Adipocyte (in vitro differentiated cells): ENCODE measurements at regions not wholly inside any gene's neighbourhood (a gene's known extent, or its start where the extent isn't known, plus 50 kb on each side); places are given as distances from the start of the nearest gene placed in this dataset.
"Not testable (repeated sequence)": the region's sequence is repeated elsewhere in the genome, so short reads cannot be mapped to it uniquely, and the experiment has no call there.

ENCODE experiments used
- DNase-seq: peaks from one replicate; pipeline ENCODE4 v3.0.0-alpha.2; 2015; ENCODE audit warnings: low read depth
- H3K27me3 ChIP-seq: replicated peaks from 2 replicates; pipeline ENCODE4 v1.7.0; 2013; ENCODE audit warnings: mild to moderate bottlenecking, low read length, moderate library complexity; ENCODE audit not compliant: control insufficient read depth, insufficient read depth
- H3K36me3 ChIP-seq: 2 replicates; pipeline ENCODE4 v1.7.0; 2013; ENCODE audit warnings: low read length, mild to moderate bottlenecking, moderate library complexity; ENCODE audit not compliant: control insufficient read depth, insufficient read depth, severe bottlenecking
- H3K4me1 ChIP-seq: 2 replicates; pipeline ENCODE4 v1.7.0; 2013; ENCODE audit warnings: mild to moderate bottlenecking, low read length, moderate library complexity; ENCODE audit not compliant: control insufficient read depth, insufficient read depth
- H3K4me3 ChIP-seq: 2 replicates; pipeline ENCODE4 v1.7.0; 2013; ENCODE audit warnings: mild to moderate bottlenecking, low read length, moderate library complexity
- H3K9ac ChIP-seq: 2 replicates; pipeline ENCODE4 v1.7.0; 2013; ENCODE audit warnings: mild to moderate bottlenecking, low read length, moderate library complexity
- H3K9me3 ChIP-seq: 2 replicates; pipeline ENCODE4 v1.7.0; 2013; ENCODE audit warnings: mild to moderate bottlenecking, low read length, moderate library complexity; ENCODE audit not compliant: control insufficient read depth

- Histone ChIP-seq H3K27me3 (no peaks in the 10 kb centered on the region), H3K9ac (no peak overlapping the region), H3K4me3 (no peak overlapping the region), H3K36me3 (no peaks in the 10 kb centered on the region), H3K9me3 (no peaks in the 10 kb centered on the region), H3K4me1 (peaks cover 3% of the 10 kb centered on the region)
- no peak for DNase-seq
Measured at GRCh38 chr3:132987396-132987795, 50.8 kb upstream of the TMEM108 start.

DNA sequence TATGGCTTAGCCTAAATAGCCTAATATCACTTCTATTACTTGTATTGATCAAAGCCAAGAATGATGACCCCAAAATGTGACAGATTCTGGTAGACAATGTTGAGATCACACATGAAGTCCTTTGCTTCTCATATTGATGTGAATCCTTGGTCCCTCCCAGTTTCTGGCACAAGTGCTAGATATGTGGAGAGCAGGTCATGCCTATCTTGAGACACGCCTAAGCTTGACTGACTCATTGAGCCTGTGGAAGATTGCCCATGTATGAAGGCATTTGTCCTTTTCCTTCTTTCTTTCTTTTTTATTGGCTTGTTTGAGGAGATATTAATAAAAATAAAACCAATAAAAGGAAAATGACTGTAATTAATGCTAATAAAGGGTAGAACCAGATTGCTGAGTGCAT is 54.0 kb upstream of the TMEM108 start:
- H3K9me3 ChIP-seq, result peaks cover 7% of the 10 kb centered on the region
- DNase-seq, result no peak
- H3K4me3 ChIP-seq, result no peak overlapping the region
- peaks cover 3% of the 10 kb centered on the region for H3K4me1 ChIP-seq
- H3K36me3 ChIP-seq, result no peaks in the 10 kb centered on the region
- H3K9ac ChIP-seq, result no peak overlapping the region
- no peaks in the 10 kb centered on the region for H3K27me3 ChIP-seq

DNA sequence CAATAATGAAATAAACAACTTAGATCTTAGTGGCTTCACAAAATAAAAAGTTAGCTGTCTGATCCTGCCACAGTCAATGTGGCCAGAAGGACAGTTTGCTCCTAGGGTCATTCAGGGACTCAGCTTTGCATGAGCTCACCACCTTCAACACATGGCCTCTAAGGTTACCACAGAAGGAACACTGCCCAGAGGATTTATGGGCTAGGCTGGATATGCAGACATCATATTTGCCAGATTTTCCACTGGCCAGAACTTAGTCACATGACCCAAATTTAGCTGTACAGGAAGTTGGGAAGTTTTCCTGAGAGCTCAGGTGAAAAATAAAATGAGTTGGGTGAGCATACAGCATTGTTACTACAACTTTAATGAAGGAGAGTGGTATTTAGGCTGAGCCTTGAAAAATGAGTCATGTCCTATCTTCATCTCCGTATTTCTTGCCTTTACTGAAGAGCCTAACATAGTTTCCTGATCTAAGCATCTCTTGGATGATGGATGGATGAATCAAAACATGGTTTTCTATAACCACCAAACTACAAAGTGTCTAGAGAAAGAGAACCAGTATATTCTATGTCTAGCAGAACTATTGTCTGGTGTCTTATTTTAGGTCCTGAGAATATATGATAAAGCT is 54.9 kb upstream of the TMEM108 start:
- Histone ChIP-seq H3K27me3 (no peaks in the 10 kb centered on the region), H3K36me3 (no peaks in the 10 kb centered on the region), H3K9ac (no peak overlapping the region), H3K4me1 (peaks cover 3% of the 10 kb centered on the region), H3K9me3 (peaks cover 7% of the 10 kb centered on the region), H3K4me3 (no peak overlapping the region)
- DNase-seq, result no peak

DNA sequence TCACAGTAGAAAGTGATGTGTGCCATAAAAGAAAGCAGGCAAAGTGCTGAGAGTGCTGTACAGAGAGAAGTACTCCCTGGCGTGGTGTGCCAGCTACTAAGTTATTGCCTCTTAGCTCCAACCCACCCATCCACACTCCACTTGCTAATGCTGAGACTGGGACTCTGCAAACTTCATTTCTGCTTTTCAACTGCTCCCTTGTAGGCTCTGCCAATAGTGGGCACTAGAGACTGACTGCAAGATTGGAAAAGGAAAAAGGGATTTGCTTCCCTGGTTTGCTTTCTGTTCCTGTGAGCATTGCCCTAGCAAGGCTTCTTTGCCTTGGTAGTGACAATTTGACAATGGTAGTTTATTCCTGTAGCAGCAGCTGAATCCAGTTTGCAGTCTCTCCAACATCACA is 56.5 kb upstream of the TMEM108 start:
- H3K4me1 ChIP-seq, result peaks cover 3% of the 10 kb centered on the region
- DNase-seq, result no peak
- H3K9ac ChIP-seq, result no peak overlapping the region
- no peaks in the 10 kb centered on the region for H3K36me3 ChIP-seq
- H3K4me3 ChIP-seq, result no peak overlapping the region
- peaks cover 7% of the 10 kb centered on the region for H3K9me3 ChIP-seq
- no peaks in the 10 kb centered on the region for H3K27me3 ChIP-seq

GRCh38 chr3:132980102-132980501 is 58.1 kb upstream of the TMEM108 start:
- H3K9ac ChIP-seq, result no peak overlapping the region
- no peak overlapping the region for H3K4me3 ChIP-seq
- H3K27me3 ChIP-seq, result no peaks in the 10 kb centered on the region
- H3K4me1 ChIP-seq, result peaks cover 3% of the 10 kb centered on the region
- peaks cover 7% of the 10 kb centered on the region for H3K9me3 ChIP-seq
- no peaks in the 10 kb centered on the region for H3K36me3 ChIP-seq
- no peak for DNase-seq

GRCh38 chr3:132979606-132980005 is 58.6 kb upstream of the TMEM108 start:
- Histone ChIP-seq H3K9me3 (peaks cover 7% of the 10 kb centered on the region), H3K36me3 (no peaks in the 10 kb centered on the region), H3K4me3 (no peak overlapping the region), H3K27me3 (no peaks in the 10 kb centered on the region), H3K9ac (no peak overlapping the region), H3K4me1 (peaks cover 3% of the 10 kb centered on the region)
- DNase-seq, result no peak

GRCh38 chr3:132978946-132979345 is 59.2 kb upstream of the TMEM108 start:
- H3K27me3 ChIP-seq, H3K4me1 ChIP-seq, H3K9ac ChIP-seq, DNase-seq, H3K9me3 ChIP-seq, H3K4me3 ChIP-seq, H3K36me3 ChIP-seq: not testable (repeated sequence)

DNA sequence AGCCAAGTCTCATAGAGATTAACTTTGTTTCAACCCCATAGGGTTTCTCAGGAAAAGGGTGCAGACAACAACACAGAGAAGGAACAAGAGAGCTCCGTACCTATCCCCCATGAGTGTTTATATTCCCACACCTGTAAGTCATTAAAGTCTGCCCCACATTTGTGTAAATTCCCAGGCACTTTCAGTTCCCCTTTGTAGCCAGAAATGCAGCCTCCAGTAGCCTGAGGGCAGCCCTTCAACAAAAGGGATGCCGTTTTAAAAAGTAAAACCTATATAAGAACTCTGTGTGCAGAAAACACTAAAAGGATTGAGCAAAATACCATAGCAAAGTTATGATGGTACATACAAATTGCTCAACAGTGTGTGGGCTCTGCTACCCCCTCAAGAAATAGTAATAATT is 59.7 kb upstream of the TMEM108 start:
- Histone ChIP-seq H3K9me3 (peaks cover 7% of the 10 kb centered on the region), H3K4me1 (no peaks in the 10 kb centered on the region), H3K4me3 (no peak overlapping the region), H3K27me3 (no peaks in the 10 kb centered on the region), H3K36me3 (no peaks in the 10 kb centered on the region), H3K9ac (no peak overlapping the region)
- no peak for DNase-seq

DNA sequence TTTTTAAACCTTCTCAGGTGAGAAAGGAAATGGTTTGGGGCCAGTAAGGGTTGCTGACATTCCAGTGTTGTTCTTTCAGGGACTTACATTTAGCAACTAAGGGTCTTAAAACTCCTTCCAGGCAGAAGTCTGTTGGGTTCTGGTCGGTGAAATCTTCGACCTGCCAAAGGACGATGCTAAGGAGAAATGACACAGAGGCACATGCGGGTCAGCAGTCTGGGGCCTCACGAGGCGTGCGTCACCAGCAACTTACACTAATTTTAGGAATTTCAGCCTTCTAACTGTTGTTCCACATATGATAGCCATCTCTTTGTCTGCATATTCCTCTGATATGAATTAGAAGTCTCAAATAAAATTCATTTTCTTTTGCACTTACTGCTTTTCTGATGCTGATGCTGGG is 64.1 kb upstream of the TMEM108 start:
- H3K4me3 ChIP-seq, result no peak overlapping the region
- DNase-seq, result no peak
- no peak overlapping the region for H3K9ac ChIP-seq
- no peaks in the 10 kb centered on the region for H3K27me3 ChIP-seq
- H3K36me3 ChIP-seq, result no peaks in the 10 kb centered on the region
- H3K4me1 ChIP-seq, result no peaks in the 10 kb centered on the region
- H3K9me3 ChIP-seq, result no peaks in the 10 kb centered on the region

GRCh38 chr3:132973441-132973840 is 64.8 kb upstream of the TMEM108 start:
- Histone ChIP-seq H3K9me3 (no peaks in the 10 kb centered on the region), H3K27me3 (no peaks in the 10 kb centered on the region), H3K36me3 (no peaks in the 10 kb centered on the region), H3K4me3 (no peak overlapping the region), H3K4me1 (no peaks in the 10 kb centered on the region), H3K9ac (no peak overlapping the region)
- DNase-seq, result no peak

DNA sequence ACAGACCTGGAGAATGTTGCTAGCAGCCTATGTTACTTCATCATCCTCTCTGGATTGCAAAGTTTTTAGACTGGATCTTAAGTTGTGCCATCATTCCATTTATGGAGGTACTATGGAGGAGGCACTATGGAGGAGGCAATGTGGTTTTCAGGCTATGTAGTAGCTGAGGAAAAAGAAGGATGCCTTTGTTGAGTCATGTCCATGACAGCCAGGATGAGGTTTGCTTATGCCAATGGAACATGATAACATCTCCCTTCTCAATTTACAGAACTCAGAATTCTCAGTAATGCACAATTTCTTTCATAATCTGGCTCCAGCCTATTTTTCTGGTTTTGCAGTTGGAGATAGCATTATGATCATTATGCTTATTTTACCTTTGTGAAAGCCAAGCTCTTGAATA is 65.9 kb upstream of the TMEM108 start:
- no peaks in the 10 kb centered on the region for H3K27me3 ChIP-seq
- H3K4me1 ChIP-seq, result no peaks in the 10 kb centered on the region
- no peak overlapping the region for H3K9ac ChIP-seq
- DNase-seq, result peak; percentile 17
- H3K4me3 ChIP-seq, result no peak overlapping the region
- H3K9me3 ChIP-seq, result no peaks in the 10 kb centered on the region
- no peaks in the 10 kb centered on the region for H3K36me3 ChIP-seq

DNA sequence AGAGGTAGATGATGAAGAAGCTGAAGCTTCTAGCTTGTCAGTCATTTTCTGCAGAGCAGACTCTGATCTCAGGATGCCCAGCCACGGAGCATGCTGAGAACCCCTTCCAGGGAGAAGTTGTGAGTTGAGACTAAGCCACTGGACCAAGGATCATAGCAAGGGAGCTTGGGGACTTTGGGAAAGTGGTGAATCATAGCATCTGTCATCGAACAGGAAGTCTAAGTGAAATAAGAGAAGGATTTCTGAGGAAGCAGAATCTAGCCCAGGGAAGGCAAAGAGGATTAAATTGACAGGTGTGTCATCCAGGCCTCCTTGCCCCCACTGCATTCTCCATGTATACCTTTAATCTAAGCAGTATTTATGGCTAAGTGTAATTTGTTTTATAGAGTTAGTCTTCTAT is 71.8 kb upstream of the TMEM108 start:
- H3K4me3 ChIP-seq, result no peak overlapping the region
- H3K27me3 ChIP-seq, result no peaks in the 10 kb centered on the region
- no peak for DNase-seq
- no peaks in the 10 kb centered on the region for H3K36me3 ChIP-seq
- no peaks in the 10 kb centered on the region for H3K9me3 ChIP-seq
- H3K9ac ChIP-seq, result no peak overlapping the region
- no peaks in the 10 kb centered on the region for H3K4me1 ChIP-seq
